ENCODE measurements at regions not wholly inside any gene's neighbourhood (a gene's known extent, or its start where the extent isn't known, plus 50 kb on each side); places are given as distances from the start of the nearest gene placed in this dataset.

GRCh38 chr13:29961036-29961670, 110.7 kb upstream of the UBL3 start:
- no peak for DNase-seq (ENCODE audit: extremely low read depth, low read depth)
- no peak overlapping the region for H3K4me3 ChIP-seq (replicated peaks; ENCODE audit: low read depth, low read length)
- no peak for TF ChIP-seq CTCF (IDR thresholded peaks at IDR 0.05; ENCODE audit: low read depth, low read length, missing control alignments)

- no peak for DNase-seq (ENCODE audit: extremely low read depth, low read depth)
- H3K4me3 ChIP-seq (replicated peaks; ENCODE audit: low read depth, low read length): no peak overlapping the region
- TF ChIP-seq CTCF (IDR thresholded peaks at IDR 0.05; ENCODE audit: low read depth, low read length, missing control alignments): no peak
Measured at GRCh38 chr13:29959603-29960002, 109.2 kb upstream of the UBL3 start.

- DNase-seq (ENCODE audit: extremely low read depth, low read depth): no peak
- no peak for TF ChIP-seq CTCF (IDR thresholded peaks at IDR 0.05; ENCODE audit: low read depth, low read length, missing control alignments)
- H3K4me3 ChIP-seq (replicated peaks; ENCODE audit: low read depth, low read length): no peak overlapping the region
Measured at GRCh38 chr13:29959086-29959485, 108.7 kb upstream of the UBL3 start.

GRCh38 chr13:29958476-29958875, 108.1 kb upstream of the UBL3 start:
- DNase-seq (ENCODE audit: extremely low read depth, low read depth): no peak
- no peak overlapping the region for H3K4me3 ChIP-seq (replicated peaks; ENCODE audit: low read depth, low read length)
- TF ChIP-seq CTCF (IDR thresholded peaks at IDR 0.05; ENCODE audit: low read depth, low read length, missing control alignments): no peak

- no peak for DNase-seq (ENCODE audit: extremely low read depth, low read depth)
- H3K4me3 ChIP-seq (replicated peaks; ENCODE audit: low read depth, low read length): no peak overlapping the region
- no peak for TF ChIP-seq CTCF (IDR thresholded peaks at IDR 0.05; ENCODE audit: low read depth, low read length, missing control alignments)
Measured at GRCh38 chr13:29957320-29957719, 106.9 kb upstream of the UBL3 start.

- TF ChIP-seq CTCF (IDR thresholded peaks at IDR 0.05; ENCODE audit: low read depth, low read length, missing control alignments): no peak
- DNase-seq (ENCODE audit: extremely low read depth, low read depth): no peak
- no peak overlapping the region for H3K4me3 ChIP-seq (replicated peaks; ENCODE audit: low read depth, low read length)
Measured at GRCh38 chr13:29956853-29957252, 106.4 kb upstream of the UBL3 start.

GRCh38 chr13:29955137-29955650, 104.8 kb upstream of the UBL3 start:
- no peak overlapping the region for H3K4me3 ChIP-seq (replicated peaks; ENCODE audit: low read depth, low read length)
- no peak for TF ChIP-seq CTCF (IDR thresholded peaks at IDR 0.05; ENCODE audit: low read depth, low read length, missing control alignments)
- DNase-seq (ENCODE audit: extremely low read depth, low read depth): no peak

Data from HFF-Myc (cell line).